HEK293 (cell line): ENCODE measurements at regions not wholly inside any gene's neighbourhood (a gene's known extent, or its start where the extent isn't known, plus 50 kb on each side); places are given as distances from the start of the nearest gene placed in this dataset.

Experiments
- CTCF ChIP-seq: fragments of 450-650 bp; formaldehyde crosslinking; IDR thresholded peaks from 2 replicates; pipeline ENCODE4 v1.5.1; 2016; ENCODE audit warnings: missing biosample characterization, missing genetic modification characterization
- PBX3 ChIP-seq: sonication (generic); formaldehyde crosslinking; IDR thresholded peaks from 2 replicates; pipeline ENCODE4 v1.8.1; 2022; ENCODE audit warnings: mild to moderate bottlenecking, moderate library complexity, missing genetic modification reagents
- ZNF394 ChIP-seq: fragments of 450-650 bp; formaldehyde crosslinking; IDR thresholded peaks from 2 replicates; pipeline ENCODE4 v1.5.1; 2016; ENCODE audit warnings: missing biosample characterization, missing genetic modification characterization, mild to moderate bottlenecking, moderate library complexity, borderline replicate concordance
- ZNF510 ChIP-seq: fragments of 450-650 bp; formaldehyde crosslinking; IDR thresholded peaks from 2 replicates; pipeline ENCODE4 v1.5.1; 2018; ENCODE audit warnings: mild to moderate bottlenecking, missing genetic modification characterization, missing biosample characterization; ENCODE audit not compliant: insufficient replicate concordance
- ZNF768 ChIP-seq: fragments of 450-650 bp; formaldehyde crosslinking; IDR thresholded peaks from 2 replicates; pipeline ENCODE4 v1.5.1; 2018; ENCODE audit warnings: missing biosample characterization, mild to moderate bottlenecking, missing genetic modification characterization

- TF ChIP-seq ZNF768 (tag by site-specific recombination) = no peak
- TF ChIP-seq ZNF510 = no peak
- no peak for TF ChIP-seq CTCF (tag by site-specific recombination)
- TF ChIP-seq PBX3 (CRISPR knock-in tag) = no peak
- TF ChIP-seq ZNF394 (tag by site-specific recombination) = no peak
Measured at GRCh38 chr11:79942090-79942489, 501.3 kb upstream of the TENM4 start.
